Neural progenitor cell (in vitro differentiated cells): ENCODE measurements at regions not wholly inside any gene's neighbourhood (a gene's known extent, or its start where the extent isn't known, plus 50 kb on each side); places are given as distances from the start of the nearest gene placed in this dataset.
"Not testable (repeated sequence)": the region's sequence is repeated elsewhere in the genome, so short reads cannot be mapped to it uniquely, and the experiment has no call there.

Experiments
- DNase-seq: peaks from one replicate; pipeline ENCODE4 v3.0.0-alpha.2; 2016; ENCODE audit warnings: low spot score
- H2AFZ ChIP-seq: fragments of 200-600 bp; sonication (generic); replicated peaks from 2 replicates; pipeline ENCODE4 v1.6.1; 2016; ENCODE audit warnings: antibody characterized with exemption
- H3F3A ChIP-seq: fragments of 200-600 bp; sonication (generic); 2 replicates; pipeline ENCODE4 v1.6.1; 2016; ENCODE audit warnings: antibody characterized with exemption, low read depth
- H3K27ac ChIP-seq: fragments of 200-600 bp; sonication (generic); 2 replicates; pipeline ENCODE4 v1.5.1; 2016; ENCODE audit warnings: mild to moderate bottlenecking
- H3K27me3 ChIP-seq: fragments of 200-600 bp; sonication (generic); 2 replicates; pipeline ENCODE4 v1.6.1; 2016; ENCODE audit warnings: mild to moderate bottlenecking, moderate library complexity
- H3K36me3 ChIP-seq: fragments of 200-600 bp; sonication (generic); 2 replicates; pipeline ENCODE4 v1.5.1; 2016
- H3K4me1 ChIP-seq: fragments of 200-600 bp; sonication (generic); 2 replicates; pipeline ENCODE4 v1.6.1; 2016; ENCODE audit warnings: mixed run types
- H3K4me2 ChIP-seq: fragments of 200-600 bp; sonication (generic); 2 replicates; pipeline ENCODE4 v1.6.1; 2016
- H3K4me3 ChIP-seq: fragments of 200-600 bp; sonication (generic); 2 replicates; pipeline ENCODE4 v1.5.1; 2016
- H3K79me2 ChIP-seq: fragments of 200-600 bp; sonication (generic); 2 replicates; pipeline ENCODE4 v1.6.1; 2016; ENCODE audit warnings: low read depth
- H3K9ac ChIP-seq: fragments of 200-600 bp; sonication (generic); 2 replicates; pipeline ENCODE4 v1.6.1; 2016
- H3K9me3 ChIP-seq: fragments of 200-600 bp; sonication (generic); 2 replicates; pipeline ENCODE4 v1.5.1; 2016; ENCODE audit warnings: low read depth
- H4K20me1 ChIP-seq: fragments of 200-600 bp; sonication (generic); 2 replicates; pipeline ENCODE4 v1.6.1; 2016; ENCODE audit warnings: low read depth
- H3K27ac Mint-ChIP-seq: 3 replicates; pipeline ENCODE4 v1.8.0; 2021; ENCODE audit warnings: mixed read lengths
- H3K27me3 Mint-ChIP-seq: 2 replicates; pipeline ENCODE4 v1.8.0; 2022; ENCODE audit warnings: low read depth, mild to moderate bottlenecking, inconsistent platforms, moderate library complexity, mixed read lengths; ENCODE audit not compliant: insufficient read depth
- H3K36me3 Mint-ChIP-seq: 3 replicates; pipeline ENCODE4 v1.8.0; 2021; ENCODE audit warnings: mixed read lengths
- H3K4me1 Mint-ChIP-seq: 3 replicates; pipeline ENCODE4 v1.8.0; 2021; ENCODE audit warnings: mixed read lengths
- H3K4me3 Mint-ChIP-seq: 3 replicates; pipeline ENCODE4 v1.8.0; 2021; ENCODE audit warnings: mild to moderate bottlenecking, moderate library complexity, mixed read lengths
- H3K9me3 Mint-ChIP-seq: 3 replicates; pipeline ENCODE4 v1.8.0; 2020; ENCODE audit warnings: mixed read lengths
- EZH2 ChIP-seq: fragments of 200-600 bp; sonication (generic); IDR thresholded peaks from 2 replicates; pipeline ENCODE4 v1.6.1; 2017; ENCODE audit warnings: antibody characterized with exemption, mild to moderate bottlenecking, moderate library complexity
- EZH2phosphoT487 ChIP-seq: fragments of 200-600 bp; sonication (generic); IDR thresholded peaks from 2 replicates; pipeline ENCODE4 v1.6.1; 2017; ENCODE audit warnings: antibody characterized with exemption
- TF ChIP-seq, protein P1 (sequence below): fragments of 200-600 bp; sonication (generic); IDR thresholded peaks from 2 replicates; pipeline ENCODE4 v1.5.1; 2017; ENCODE audit warnings: antibody characterized with exemption, mild to moderate bottlenecking

DNA sequence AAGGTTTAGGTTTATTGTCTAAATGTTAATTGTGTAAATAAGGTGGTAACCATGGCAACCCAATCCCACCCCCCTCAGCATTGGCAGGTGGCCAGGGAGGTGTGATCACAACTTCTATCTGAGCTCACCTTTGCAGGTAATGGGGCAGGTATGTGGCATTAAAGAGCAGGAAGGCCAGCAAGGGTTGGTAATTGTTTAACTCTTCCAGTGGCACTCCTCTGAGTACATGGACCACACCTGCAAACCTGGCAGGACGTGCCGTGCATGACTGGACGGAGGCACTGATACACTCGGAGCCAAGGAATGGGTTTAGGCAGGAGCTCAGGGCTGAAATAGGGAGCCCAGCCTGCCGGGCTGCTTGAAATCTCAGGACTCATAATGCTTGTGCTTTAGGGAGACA is 107.0 kb upstream of the BMP2 start:
- Histone ChIP-seq H3K79me2 (no peaks in the 10 kb centered on the region), H3F3A (no peaks in the 10 kb centered on the region), H3K9ac (no peak overlapping the region), H3K4me1 (no peaks in the 10 kb centered on the region), H3K27me3 (no peaks in the 10 kb centered on the region), H4K20me1 (no peaks in the 10 kb centered on the region), H3K4me3 (no peak overlapping the region), H3K27ac (no peak overlapping the region), H3K4me2 (no peak overlapping the region), H3K36me3 (no peaks in the 10 kb centered on the region), H3K9me3 (no peaks in the 10 kb centered on the region), H2AFZ (no peak overlapping the region)
- no peaks in the 10 kb centered on the region for H3K36me3 Mint-ChIP-seq
- TF ChIP-seq EZH2phosphoT487 (no peak), EZH2 (no peak)
- TF ChIP-seq, protein P1, sequence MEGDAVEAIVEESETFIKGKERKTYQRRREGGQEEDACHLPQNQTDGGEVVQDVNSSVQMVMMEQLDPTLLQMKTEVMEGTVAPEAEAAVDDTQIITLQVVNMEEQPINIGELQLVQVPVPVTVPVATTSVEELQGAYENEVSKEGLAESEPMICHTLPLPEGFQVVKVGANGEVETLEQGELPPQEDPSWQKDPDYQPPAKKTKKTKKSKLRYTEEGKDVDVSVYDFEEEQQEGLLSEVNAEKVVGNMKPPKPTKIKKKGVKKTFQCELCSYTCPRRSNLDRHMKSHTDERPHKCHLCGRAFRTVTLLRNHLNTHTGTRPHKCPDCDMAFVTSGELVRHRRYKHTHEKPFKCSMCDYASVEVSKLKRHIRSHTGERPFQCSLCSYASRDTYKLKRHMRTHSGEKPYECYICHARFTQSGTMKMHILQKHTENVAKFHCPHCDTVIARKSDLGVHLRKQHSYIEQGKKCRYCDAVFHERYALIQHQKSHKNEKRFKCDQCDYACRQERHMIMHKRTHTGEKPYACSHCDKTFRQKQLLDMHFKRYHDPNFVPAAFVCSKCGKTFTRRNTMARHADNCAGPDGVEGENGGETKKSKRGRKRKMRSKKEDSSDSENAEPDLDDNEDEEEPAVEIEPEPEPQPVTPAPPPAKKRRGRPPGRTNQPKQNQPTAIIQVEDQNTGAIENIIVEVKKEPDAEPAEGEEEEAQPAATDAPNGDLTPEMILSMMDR, result no peak
- peaks cover 2% of the 10 kb centered on the region for H3K9me3 Mint-ChIP-seq
- no peak overlapping the region for H3K27ac Mint-ChIP-seq
- no peak overlapping the region for H3K4me3 Mint-ChIP-seq
- peaks cover 2% of the 10 kb centered on the region for H3K27me3 Mint-ChIP-seq
- H3K4me1 Mint-ChIP-seq, result peaks cover 13% of the 10 kb centered on the region
- DNase-seq, result no peak

DNA sequence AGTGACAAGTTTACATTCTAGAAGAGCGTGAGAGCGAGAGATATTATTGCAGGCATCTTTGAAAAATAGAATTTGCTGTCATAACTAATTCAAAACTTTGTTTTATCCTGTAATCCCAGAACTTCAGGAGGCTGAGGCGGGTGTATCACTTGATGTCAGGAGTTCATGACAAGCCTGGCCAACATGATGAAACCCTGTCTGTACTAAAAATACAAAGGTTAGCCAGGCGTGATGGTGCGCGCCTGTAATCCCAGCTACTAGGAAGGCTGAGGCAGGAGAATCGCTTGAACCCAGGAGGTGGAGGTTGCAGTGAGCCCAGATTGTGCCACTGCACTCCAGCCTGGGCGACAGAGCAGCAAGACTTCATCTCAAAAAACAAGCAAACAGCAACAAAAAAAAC is 108.6 kb upstream of the BMP2 start:
- not testable (repeated sequence) for H3K4me3 ChIP-seq, H3K9me3 ChIP-seq, H3K4me3 Mint-ChIP-seq, H3K4me2 ChIP-seq, H3K36me3 ChIP-seq, H2AFZ ChIP-seq, H3K27ac ChIP-seq, H3K27me3 ChIP-seq, H3K36me3 Mint-ChIP-seq, H3K9ac ChIP-seq, H3K9me3 Mint-ChIP-seq, H3K27ac Mint-ChIP-seq, DNase-seq, H3K79me2 ChIP-seq, H3F3A ChIP-seq, H4K20me1 ChIP-seq, H3K27me3 Mint-ChIP-seq, H3K4me1 ChIP-seq
- peaks cover 13% of the 10 kb centered on the region for H3K4me1 Mint-ChIP-seq

DNA sequence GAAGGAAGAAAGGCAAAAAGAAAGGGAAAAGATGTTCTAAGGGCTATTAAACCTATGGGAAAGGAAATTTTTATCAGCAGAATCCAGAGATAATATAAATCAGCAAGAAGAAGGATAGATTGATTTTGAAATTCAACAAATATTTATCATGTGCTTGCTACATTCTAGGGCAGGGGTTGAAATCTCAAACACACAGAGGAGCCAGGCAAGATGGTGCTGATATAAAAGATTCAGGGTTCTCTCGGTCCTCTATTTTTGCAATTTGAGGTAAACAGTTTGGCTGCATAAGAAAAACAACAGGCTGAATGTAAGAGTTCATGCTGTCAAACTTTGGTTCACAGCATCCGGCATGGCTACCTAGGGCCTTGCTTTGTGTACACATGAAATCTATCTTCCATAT is 109.6 kb upstream of the BMP2 start:
- H3K9me3 Mint-ChIP-seq, result peaks cover 2% of the 10 kb centered on the region
- H3K9ac ChIP-seq, result no peak overlapping the region
- no peaks in the 10 kb centered on the region for H3K36me3 ChIP-seq
- no peaks in the 10 kb centered on the region for H3K79me2 ChIP-seq
- no peaks in the 10 kb centered on the region for H3K36me3 Mint-ChIP-seq
- H3K4me2 ChIP-seq, result no peak overlapping the region
- no peaks in the 10 kb centered on the region for H3K9me3 ChIP-seq
- H3K27me3 ChIP-seq, result no peaks in the 10 kb centered on the region
- no peak overlapping the region for H3K4me3 Mint-ChIP-seq
- H3K4me3 ChIP-seq, result no peak overlapping the region
- no peak for TF ChIP-seq EZH2phosphoT487
- TF ChIP-seq EZH2, result no peak
- TF ChIP-seq, protein P1, result no peak
- peaks cover 10% of the 10 kb centered on the region for H3K4me1 Mint-ChIP-seq
- peaks cover 4% of the 10 kb centered on the region for H3K27me3 Mint-ChIP-seq
- H2AFZ ChIP-seq, result no peak overlapping the region
- H4K20me1 ChIP-seq, result no peaks in the 10 kb centered on the region
- H3K27ac Mint-ChIP-seq, result no peak overlapping the region
- H3K4me1 ChIP-seq, result no peaks in the 10 kb centered on the region
- H3F3A ChIP-seq, result no peaks in the 10 kb centered on the region
- DNase-seq, result no peak
- no peak overlapping the region for H3K27ac ChIP-seq

DNA sequence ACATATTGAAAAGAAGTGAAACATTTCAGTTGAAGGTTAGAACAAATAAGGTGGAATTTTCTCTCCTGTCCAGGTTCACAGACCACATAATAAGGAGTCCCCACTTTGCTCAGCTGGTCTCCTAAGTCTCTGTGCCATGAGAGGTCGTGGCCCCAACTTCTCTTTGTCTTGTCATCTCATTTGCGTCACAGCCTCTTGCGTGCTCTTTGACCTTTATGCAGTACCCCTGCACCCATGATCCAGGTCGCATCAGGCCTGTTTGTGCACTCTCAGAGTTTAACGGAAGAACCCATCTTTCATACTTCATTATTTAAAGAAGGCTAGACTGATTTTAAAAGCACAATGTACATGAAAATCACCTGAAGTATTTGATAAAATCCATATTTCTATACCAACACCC is 110.4 kb upstream of the BMP2 start:
- TF ChIP-seq EZH2phosphoT487 (no peak), EZH2 (no peak)
- TF ChIP-seq, protein P1, result no peak
- H3K4me1 Mint-ChIP-seq, result peaks cover 10% of the 10 kb centered on the region

More for the DNA sequence above, 110.4 kb upstream of the BMP2 start:
- H3K4me2 ChIP-seq, result no peak overlapping the region
- DNase-seq, result no peak
- no peaks in the 10 kb centered on the region for H3K36me3 ChIP-seq
- H4K20me1 ChIP-seq, result no peaks in the 10 kb centered on the region
- Mint-ChIP-seq H3K9me3 (peaks cover 2% of the 10 kb centered on the region), H3K27ac (no peak overlapping the region), H3K4me3 (no peak overlapping the region), H3K27me3 (peaks cover 4% of the 10 kb centered on the region), H3K36me3 (no peaks in the 10 kb centered on the region)
- H3K9me3 ChIP-seq, result no peaks in the 10 kb centered on the region
- no peaks in the 10 kb centered on the region for H3K4me1 ChIP-seq
- no peak overlapping the region for H3K4me3 ChIP-seq
- H3K79me2 ChIP-seq, result no peaks in the 10 kb centered on the region
- H3K9ac ChIP-seq, result no peak overlapping the region
- no peaks in the 10 kb centered on the region for H3F3A ChIP-seq
- H2AFZ ChIP-seq, result no peak overlapping the region
- H3K27me3 ChIP-seq, result no peaks in the 10 kb centered on the region
- H3K27ac ChIP-seq, result no peak overlapping the region
